ENCODE measurements at regions not wholly inside any gene's neighbourhood (a gene's known extent, or its start where the extent isn't known, plus 50 kb on each side); places are given as distances from the start of the nearest gene placed in this dataset.

DNA sequence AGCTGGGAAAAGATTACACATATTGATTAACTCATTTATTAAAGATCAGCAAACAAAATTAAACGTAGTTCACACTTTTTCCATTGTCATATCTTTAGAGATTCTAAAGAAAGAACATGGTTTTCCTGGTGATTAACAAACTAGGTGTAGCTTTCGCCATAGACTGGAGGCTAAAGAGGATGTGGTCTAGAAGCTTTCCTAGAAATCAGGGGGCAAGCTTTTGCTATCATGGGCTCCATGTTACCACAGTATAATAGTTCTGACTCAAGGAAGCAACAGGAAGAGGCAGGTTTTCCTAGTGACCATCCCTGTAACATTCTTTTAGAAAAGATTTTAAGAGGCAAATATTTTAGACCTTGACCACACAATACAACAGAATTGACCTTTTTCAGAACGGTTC, 232.7 kb downstream of the METTL4 start:
- no peak for DNase-seq

DNA sequence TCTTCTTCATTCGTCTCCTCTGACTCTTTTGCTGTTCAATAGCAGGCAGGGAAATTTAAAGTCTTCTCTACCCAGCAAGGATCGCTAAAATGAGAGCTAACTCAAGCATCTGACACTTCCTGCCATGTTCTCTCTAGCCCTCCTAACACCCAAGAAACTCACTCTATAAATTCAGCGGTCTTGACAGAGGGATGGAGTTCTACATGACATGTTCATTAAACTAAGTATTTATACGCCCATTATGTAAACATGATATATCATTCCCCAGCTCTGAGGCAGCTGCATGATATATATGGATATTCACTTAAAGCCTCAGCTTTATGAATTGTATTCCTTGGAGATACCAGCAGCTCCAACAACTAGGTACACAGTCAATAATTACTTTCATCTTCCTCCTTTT, 231.0 kb downstream of the METTL4 start:
- no peak for DNase-seq

DNA sequence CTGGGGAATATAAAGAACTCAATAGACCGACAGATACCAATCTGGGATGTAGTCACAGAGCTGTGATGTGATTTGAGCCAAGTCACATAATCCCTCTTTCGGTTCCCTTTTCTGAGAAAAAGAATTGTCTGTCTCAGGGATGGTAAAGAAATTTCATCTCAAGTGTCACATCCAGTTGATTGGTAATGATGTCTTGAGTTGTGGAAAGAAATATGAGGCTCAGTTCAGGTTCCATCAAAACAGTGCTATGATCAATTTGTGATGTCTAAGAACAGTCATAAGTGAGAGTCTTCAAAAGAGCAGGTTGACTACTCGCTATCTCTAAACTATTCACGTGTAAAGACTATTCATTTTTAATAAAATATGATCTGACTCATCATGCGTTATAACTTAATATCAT, 223.3 kb downstream of the METTL4 start:
- DNase-seq = no peak

DNA sequence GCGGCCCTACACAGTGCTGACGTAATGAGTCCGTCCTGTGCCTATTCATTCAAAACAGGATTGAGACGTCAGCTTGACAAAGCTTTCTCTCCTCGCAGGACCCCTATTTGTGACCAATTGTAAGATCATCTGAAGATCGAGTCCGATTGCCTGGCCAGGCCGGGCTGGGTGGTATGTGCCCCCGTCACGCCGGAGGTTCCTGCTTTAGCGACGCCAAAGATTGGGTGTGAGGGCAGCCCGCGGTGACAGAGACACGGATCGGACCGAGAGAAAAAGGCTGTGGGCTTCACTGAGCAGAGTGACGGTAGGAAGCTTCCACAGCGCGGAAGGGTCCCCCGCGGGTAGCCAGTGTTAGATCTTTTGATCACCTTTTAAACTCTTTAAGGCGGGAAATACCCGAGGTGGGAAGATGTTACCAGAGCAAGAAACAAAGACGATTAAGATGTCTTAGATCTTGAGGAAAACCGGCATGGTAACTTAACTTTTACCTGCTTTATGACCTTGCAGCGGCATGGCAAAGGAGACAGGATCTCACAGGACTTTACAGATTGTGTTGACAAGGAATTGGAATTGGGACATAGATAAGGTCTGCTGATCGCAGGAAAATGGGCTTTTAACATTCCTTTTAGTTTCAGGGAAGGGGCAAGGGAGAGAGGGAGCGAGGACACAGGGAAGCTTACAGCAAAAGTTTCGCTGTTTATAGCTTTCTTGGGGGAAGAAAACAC, 220.0 kb downstream of the METTL4 start:
- DNase-seq = no peak

DNA sequence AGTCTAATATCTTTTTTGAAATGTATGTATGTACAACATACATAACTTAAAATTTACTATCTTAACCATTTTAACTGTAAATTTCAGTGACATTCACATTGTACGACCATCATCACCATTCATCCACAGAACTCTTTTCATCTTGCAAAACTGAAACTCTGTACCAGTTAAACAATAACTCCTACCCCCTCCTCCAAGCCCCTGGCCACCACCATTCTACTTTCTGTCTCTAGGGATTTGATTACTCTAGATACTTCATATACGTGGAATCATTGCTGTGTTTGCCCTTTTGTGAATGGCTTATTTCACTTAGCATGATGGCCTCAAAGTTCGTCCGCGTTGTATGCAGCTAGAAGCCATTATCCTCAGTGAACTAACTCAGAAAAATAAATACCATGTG, 217.0 kb downstream of the METTL4 start:
- no peak for DNase-seq

DNA sequence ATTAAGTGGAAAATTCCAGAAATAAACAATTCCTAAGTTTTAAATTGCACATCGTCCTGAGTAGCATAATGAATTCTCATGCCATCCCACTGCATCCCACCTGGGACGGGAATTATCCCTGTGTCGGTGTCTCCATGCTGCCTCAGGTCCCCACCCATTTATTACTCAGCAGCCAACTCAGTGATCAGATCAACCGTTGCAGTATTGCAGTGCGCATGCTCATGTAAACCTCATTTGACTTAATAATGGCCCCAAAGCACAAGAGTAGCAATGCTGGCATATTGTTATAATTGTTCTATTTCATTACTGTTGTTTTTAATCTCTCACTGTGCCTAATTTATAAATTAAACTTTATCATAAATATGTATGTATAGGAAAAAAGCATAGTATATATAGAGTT, 214.4 kb downstream of the METTL4 start:
- DNase-seq = no peak

DNA sequence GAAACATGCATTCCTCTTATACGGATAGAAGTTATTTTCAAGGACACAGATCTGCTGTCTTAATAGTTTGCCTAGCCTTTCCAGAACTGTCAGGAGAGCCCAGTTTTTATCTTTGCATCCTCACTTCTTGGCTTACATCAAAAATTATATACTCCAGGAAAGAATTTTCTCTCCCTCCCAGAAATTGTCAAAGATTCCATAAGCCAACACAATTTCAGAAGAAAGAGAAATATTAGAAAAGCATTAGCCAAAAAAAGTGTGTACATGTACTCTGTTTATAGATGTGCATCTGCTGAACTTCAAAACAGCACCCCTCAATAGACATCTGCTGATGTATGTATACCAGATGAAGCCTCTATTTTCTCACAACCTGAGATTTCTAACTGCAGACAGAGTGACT, 210.4 kb downstream of the METTL4 start:
- DNase-seq = no peak

DNA sequence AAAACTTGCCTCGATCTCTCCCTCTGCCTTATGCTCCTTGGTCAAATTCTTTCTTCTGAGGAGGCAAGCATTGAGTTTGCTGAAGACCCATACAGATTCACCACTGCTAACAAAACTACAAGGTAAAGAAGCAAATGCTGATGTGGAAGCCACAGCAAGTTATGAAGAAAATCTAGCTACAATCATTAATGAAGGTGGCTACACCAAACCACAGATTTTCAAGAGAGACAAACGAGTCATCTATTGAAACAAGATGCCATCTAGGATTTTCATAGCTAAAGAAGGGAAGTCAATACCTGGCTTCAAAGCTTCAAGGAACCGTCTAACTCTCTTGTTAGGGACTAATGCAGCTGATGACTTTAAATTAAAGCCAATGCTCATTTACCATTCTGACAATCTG, 203.2 kb downstream of the METTL4 start:
- DNase-seq = no peak

DNA sequence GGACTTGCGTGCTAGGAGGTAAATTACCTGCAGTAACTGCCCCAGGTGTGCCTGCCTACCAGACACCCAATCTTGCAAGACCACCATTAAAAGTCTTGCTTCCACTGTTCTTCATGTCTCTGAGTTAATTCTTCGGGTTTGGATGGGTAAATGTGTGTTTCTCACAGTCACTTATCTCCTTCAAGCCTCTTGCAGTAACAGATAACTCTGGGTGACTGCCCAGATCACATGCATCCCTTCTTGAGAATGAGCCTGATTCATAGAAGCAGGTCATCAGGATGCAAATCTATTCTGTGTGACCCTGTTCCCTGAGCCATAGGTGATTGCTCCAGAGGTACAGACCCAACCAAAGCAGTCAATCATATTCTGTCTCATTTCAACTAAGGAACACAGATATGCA, 194.6 kb downstream of the METTL4 start:
- no peak for DNase-seq

DNA sequence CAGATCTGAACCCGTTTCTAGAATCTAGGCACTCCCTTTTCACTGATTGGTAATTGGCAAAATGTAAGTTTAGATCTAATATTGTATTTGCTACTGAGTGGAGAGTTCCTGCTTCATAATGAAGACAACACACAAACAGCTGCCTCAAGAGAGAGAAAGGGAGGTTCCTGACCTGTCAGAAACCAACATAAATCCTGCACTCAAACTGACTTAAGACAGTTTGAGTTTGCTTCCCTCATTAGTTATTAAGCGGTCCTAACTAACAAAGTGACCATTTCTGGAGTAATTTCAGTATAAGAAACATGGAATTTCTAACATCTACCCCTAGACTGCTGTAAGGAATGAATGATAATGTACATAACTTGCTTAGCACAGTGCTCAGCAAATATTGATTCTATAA, 191.2 kb downstream of the METTL4 start:
- DNase-seq = no peak

DNA sequence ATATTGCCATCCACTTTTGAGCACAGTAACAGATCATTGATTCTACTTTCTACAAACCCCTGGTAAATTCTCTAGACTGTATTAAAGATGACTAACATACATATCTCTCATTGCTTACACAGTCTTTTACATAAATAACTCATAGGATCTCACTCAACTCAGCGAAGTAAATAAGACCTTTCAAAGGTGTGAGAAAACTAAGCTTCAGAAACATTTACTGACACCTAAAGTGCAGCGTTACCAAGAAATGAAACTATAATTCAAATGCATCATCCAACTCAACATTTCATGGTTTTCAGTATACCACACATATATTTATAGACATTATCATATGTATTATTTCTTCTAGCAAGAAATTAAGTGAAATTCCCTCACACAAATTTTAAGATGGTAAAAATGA, 189.8 kb downstream of the METTL4 start:
- no peak for DNase-seq

DNA sequence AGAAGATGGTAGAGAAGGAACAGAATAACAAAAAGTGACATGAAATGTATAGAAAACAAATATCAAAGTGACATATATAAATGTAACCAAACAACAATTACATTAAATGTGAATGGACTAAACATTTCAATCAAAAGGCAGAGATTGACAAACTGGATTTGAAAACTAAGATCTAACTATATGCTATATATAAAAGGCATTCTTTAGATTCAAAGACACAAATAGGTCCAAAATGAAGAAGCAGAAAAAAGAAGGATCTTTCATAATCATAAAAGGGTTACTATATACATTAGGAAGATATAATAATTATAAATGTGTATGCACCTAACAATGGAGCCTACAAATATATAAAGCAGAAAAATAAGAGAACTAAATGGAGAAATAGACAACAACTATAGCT, 183.7 kb downstream of the METTL4 start:
- DNase-seq = no peak

DNA sequence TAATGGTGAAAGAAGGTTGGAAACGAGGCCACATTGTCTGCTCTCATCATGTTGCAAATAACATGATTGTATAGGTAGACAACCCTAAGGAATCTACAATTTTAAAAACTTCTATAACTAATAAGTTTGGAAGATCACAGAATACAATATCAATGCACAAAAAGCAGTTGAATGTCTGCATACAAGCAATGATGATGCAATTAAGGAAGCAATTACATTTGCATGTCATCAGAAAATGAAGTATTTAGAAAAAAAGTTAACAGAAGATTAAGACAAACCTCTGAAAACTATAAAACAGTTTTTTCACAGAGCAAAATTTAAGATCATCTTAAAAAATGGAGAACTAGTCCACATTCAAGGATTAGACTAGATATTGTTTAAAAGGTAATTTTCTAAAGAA, 181.1 kb downstream of the METTL4 start:
- no peak for DNase-seq

DNA sequence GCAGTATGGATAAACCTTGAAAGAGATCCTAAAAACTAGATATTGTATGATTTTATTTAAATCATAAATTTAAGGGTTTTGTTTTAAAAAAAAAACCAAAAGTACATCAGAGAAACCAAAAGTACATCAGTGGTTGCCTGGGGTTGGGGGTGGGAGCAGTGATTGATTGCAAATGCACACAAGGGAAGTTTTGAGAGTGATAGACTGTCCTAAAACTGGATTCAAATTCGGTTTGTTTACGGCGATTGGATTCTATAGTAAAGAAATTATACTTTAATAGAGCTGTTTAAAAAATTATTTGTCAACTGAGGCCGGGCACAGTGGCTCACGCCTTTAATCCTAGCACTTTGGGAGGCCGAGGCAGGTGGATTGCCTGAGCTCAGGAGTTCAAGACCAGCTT, 179.8 kb downstream of the METTL4 start:
- DNase-seq = no peak

DNA sequence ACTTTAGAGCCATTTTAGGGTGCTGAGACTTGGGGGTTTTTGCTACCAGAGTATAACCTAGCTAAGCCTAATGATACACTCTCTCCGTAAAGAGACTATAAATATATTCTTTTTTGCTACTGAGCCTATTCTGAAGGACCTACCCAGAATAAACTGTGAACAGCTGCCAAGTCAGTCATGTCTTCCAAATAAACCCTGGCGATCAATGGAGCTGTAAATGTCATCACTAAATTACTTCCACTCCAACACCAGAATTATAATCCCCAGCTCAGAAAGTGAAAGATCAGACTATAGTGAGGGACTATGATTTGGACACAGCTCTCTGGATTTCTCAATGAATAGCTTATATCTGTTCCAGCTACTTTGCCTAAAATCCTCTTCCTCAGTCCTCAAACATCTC, 178.9 kb downstream of the METTL4 start:
- DNase-seq = no peak

DNA sequence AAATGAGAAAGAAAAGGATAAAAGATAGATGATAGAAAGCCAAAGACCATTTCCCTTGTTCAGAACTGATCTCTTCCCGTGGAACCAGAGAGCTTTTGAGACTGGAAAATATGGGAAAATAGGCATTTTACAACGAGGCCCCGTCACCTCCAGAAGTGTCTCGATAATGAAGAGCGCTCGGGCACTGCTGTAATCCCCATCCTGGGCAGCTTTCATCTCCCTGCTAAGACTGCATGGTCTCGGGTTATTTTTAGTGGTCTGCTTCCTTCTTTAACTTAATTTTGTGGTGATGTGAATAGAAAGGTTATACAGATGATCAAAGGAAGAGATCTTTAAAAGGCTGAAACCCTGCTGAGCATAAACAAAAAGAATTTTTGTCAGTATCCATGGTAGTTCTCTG, 176.6 kb downstream of the METTL4 start:
- DNase-seq = no peak

DNA sequence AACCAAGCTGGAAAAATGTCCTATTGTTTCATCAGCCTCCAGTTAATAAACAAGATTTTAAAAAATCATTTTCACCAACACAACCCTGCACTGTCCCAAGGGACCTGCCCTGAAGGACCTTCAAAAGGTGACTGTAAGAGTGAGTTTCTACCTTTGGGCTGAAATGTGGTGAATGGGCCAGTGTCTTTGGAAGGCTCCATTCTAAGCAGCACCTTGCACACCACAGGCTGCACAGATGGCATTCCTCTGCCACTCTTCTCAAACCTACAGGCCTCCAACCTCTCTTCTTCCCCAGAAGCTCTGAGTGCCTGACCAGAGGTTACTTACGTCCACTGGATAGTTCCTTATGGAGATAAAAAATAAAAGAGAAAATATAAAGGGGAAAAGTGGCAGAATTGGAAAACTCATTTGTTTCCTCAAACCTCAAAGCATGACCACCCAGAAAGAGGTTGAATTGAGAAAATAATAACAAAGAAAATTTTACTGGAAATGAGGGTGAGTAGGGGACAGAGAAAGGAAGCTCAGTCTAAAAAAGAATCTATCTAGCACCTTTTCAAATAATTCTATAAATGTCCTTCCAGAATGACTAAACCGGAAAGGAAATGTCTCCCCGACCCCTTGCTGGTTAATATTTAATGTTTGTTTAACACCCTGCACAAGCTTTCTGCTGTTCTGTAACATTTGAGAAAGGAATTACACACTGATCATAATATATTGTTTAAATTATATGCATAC, 175.7 kb downstream of the METTL4 start:
- no peak for DNase-seq

DNA sequence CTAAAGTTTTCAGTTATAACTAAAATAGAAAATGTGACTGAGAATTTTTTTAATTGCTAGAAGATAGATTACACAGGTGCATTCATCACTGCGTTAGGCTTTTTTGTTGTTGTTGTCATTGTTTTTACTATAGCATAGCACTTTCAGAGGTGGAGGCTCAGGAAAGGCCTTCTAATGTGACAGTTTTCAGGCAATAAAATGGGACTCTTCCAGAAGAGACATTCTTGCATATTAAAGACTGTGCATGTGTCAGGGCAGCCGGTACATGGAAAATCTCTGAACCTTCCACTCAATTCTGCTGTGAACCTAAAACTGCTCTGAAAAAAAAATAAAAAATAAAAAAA, 175.2 kb downstream of the METTL4 start:
- no peak for DNase-seq

DNA sequence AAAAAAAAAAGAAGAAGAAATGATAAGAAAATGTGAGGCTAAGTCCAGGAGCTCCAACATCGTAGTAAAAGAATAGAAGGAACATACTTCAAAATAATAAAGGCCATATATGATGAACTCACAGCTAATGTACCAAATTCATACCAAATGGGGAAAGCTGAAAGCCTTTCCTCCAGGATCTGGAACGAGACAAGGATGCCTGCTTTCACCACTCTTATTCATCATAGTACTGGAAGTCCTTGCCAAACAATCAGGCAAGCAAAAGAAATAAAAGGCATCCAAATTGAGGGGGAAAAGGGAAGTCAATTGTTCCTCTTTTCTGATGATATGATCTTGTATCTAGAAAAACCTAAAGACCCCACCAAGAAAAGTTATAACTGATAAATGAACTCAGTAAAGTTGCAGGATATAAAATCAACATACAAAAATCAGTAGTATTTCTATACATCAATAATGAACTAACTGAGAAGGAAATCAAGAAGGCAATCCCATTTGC, 170.6 kb downstream of the METTL4 start:
- DNase-seq = no peak

DNA sequence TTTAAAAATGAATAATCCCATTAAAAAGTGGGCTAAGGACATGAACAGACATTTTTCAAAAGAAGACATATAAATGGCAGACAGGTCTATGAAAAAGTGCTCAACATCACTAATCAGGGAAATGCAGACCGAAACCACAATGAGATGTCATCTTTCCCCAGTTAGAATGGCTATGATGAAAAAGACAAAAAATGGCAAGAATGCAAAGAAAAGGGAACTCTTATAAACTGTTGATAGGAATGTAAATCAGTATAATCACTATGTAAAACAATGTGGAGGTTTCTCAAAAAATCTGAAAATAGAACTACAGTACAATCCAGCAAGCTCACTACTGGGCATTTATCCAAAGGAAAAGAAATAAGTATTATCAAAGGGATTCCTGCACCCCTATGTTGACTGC, 169.2 kb downstream of the METTL4 start:
- DNase-seq = no peak

DNA sequence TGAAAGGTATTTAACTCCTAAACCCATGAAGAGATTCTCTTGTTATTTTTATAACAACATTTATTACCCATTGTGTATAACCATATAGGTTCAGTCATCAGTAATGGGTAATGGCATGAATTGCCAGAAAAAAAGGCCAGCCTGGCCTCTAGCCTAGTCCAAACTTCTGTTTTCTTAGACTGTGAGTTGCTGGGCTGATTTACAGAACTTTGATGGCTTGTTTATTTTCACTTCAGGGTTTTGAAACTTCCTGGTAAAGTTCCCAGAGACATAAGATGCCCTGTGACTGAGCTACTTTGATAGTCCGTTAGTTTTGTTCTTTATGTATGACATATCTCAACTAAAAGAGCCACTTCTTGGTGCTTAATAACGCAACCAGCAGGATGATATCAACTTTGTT, 164.8 kb downstream of the METTL4 start:
- no peak for DNase-seq

DNA sequence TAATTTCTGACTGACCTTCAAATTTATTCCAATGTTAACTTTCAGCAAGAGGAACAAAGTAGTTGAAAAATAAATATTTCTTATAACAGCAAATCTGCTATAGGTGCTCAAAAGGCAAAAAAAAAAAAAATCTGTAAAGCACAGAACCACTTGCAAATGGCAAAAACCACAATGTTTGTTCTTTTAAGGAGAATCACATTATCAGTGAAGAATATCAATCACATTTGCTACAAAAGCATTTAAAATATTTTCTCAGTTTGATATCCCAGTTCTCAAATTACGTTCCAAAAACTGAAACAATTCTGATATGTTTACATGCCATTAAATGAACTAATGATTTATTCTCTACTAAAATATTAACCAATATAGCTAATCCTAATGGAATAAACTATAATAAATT, 163.3 kb downstream of the METTL4 start:
- DNase-seq = no peak

DNA sequence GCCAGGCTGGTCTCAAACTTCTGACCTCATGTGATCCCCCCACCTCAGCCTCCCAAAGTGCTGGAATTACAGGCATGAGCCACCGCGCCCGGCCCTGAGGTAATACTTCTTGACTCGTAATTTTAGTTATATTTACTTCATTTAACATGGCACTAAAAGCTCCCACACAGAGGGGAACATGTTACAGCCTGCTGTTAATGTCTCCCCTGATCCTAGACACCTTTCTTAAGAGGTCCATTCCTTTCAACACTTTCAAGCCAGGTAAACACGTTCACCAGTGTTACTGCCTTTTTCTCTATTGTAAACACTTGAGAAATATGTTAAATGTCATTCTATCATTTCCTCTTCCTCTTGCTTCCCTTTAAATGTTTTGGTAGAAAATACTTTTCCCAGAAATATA, 161.4 kb downstream of the METTL4 start:
- DNase-seq = no peak

DNA sequence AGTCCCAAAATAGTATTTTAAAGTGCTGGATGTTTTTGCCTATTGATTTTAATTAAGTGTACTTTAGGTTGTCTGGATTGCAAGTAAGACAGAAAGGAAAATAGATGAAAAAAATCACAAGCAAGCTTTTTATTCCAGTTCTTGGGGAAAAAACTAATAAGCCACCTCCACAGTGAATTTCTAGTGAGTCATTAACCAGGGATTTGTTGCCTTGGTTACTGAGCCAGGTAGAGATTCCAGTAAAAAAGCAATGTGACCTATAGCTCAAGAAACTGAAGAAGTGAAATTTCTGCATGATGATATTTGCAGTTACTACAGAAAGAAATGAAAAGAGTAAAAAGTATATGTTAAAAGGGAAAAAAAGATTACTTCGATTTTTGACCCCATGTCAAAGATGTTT, 160.6 kb downstream of the METTL4 start:
- DNase-seq = no peak

DNA sequence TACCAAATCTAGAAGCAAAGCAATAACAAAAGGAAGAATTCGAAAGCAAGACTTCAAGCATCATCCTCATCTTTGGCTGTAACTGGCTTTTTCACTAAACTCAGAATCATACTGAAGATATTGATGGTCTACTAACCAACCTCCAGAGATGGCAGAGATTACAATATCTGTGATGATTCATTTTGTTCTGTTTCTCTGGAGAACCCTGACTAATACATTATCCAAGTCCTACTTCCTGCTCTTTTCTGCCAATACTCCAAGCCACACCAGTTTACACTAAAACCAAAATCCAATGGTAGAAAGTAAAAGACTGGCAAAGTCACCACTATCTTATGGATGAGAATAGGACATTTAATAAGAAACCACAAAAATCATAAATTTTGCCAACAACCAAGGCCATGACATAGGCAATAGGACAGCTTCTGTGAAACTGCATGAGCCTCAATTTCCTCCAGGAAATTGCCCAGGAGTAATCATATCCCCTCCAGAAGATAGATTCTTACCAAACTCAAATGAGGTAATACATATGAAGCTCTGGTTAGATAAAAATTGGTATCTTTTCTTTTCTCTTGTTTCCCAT, 159.8 kb downstream of the METTL4 start:
- DNase-seq = no peak
